AG04450 (cell line): ENCODE measurements at regions not wholly inside any gene's neighbourhood (a gene's known extent, or its start where the extent isn't known, plus 50 kb on each side); places are given as distances from the start of the nearest gene placed in this dataset. TPM values are rescaled to one million over a fixed set of nuclear protein-coding genes. Genes with fewer than 3 reads are reported as not detected.

Experiments
- CTCF ChIA-PET: fragments of 300-600, 350-600 bp; formaldehyde crosslinking; extraction: SDS; loops from one replicate; lab custom pipeline; 2022; ENCODE audit warnings: antibody characterized with exemption, inconsistent platforms; lab: Charles Lee
- POLR2A ChIA-PET: fragments of 350-600 bp; formaldehyde crosslinking; extraction: SDS; loops from one replicate; lab custom pipeline; 2021; ENCODE audit warnings: antibody characterized with exemption, inconsistent platforms; lab: Yijun Ruan, JAX
- DNase-seq: peaks from one replicate; pipeline ENCODE4 v3.0.0-alpha.2; 2011; ENCODE audit warnings: low read depth, low spot score
- H3K27ac ChIP-seq: one replicate; pipeline ENCODE4 v1.5.1; 2012; ENCODE audit warnings: low read depth, low read length, control low read depth
- H3K27me3 ChIP-seq: one replicate; pipeline ENCODE4 v1.6.0; 2012; ENCODE audit warnings: low read length; ENCODE audit not compliant: control insufficient read depth, insufficient read depth
- H3K4me3 ChIP-seq: 2 replicates; pipeline ENCODE4 v1.5.1; 2011; ENCODE audit warnings: mild to moderate bottlenecking, low read depth, low read length, control low read depth
- H3K9me3 ChIP-seq: 2 replicates; pipeline ENCODE4 v1.5.1; 2012; ENCODE audit warnings: low read length; ENCODE audit not compliant: control insufficient read depth, insufficient read depth
- small RNA-seq: library from RNA; depleted of rRNA; stranded (forward); fragments of <200 nt; gene quantifications from one replicate; pipeline ENCODE3, GENCODE V24; 2012; ENCODE audit warnings: low read depth; ENCODE audit not compliant: insufficient read length
- TF ChIP-seq, protein P1 (sequence below): IDR thresholded peaks from 2 replicates; pipeline ENCODE4 v1.5.1; 2011; ENCODE audit warnings: low read depth, low read length, control low read depth, inconsistent platforms

DNA sequence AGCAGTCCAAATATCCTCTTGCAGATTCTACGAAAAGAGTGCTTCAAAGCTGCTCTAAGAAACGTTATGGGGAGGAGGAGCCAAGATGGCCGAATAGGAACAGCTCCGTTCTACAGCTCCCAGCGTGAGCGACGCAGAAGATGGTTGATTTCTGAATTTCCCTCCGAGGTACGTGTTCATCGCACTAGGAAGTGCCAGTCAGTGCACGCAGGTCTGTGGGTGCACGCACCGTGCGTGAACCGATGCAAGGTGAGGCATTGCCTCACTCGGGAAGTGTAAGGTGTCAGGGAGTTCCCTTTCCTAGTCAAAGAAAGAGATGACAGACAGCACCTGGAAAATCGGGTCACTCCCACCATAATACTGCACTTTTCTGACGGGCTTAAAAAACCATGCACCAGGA is 272.1 kb upstream of the DEFB115 start:
- CTCF ChIA-PET: no interaction called here
- TF ChIP-seq, protein P1, sequence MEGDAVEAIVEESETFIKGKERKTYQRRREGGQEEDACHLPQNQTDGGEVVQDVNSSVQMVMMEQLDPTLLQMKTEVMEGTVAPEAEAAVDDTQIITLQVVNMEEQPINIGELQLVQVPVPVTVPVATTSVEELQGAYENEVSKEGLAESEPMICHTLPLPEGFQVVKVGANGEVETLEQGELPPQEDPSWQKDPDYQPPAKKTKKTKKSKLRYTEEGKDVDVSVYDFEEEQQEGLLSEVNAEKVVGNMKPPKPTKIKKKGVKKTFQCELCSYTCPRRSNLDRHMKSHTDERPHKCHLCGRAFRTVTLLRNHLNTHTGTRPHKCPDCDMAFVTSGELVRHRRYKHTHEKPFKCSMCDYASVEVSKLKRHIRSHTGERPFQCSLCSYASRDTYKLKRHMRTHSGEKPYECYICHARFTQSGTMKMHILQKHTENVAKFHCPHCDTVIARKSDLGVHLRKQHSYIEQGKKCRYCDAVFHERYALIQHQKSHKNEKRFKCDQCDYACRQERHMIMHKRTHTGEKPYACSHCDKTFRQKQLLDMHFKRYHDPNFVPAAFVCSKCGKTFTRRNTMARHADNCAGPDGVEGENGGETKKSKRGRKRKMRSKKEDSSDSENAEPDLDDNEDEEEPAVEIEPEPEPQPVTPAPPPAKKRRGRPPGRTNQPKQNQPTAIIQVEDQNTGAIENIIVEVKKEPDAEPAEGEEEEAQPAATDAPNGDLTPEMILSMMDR: no peak

More for the DNA sequence above, 272.1 kb upstream of the DEFB115 start:
- Histone ChIP-seq H3K27me3 (no peaks in the 10 kb centered on the region), H3K27ac (no peak overlapping the region), H3K4me3 (no peak overlapping the region), H3K9me3 (peaks cover 5% of the 10 kb centered on the region)
- DNase-seq: no peak
- POLR2A ChIA-PET: no interaction called here

Small RNA genes in the stretch of these regions (small RNA-seq; reads per million reads assigned to genes)
- gene RNA5SP528: not detected
